Natural killer cell treated with Interleukin-12 subunit alpha and Interleukin-12 subunit beta and Interleukin-15 and Interleukin-18, amount 100 ng/mL, for 72 hours (primary cell): ENCODE measurements at regions not wholly inside any gene's neighbourhood (a gene's known extent, or its start where the extent isn't known, plus 50 kb on each side); places are given as distances from the start of the nearest gene placed in this dataset.

Experiments
- ATAC-seq, 2 donors: fragments of 150-1000 bp; cut with Tn5 transposase in 1 of 2; sonication (Bioruptor Pico), chemical (Tn5 transposase) in 1 of 2; 2 replicates each; pipeline ENCODE4 v1.10.0; 2021
- DNase-seq: peaks from one replicate; pipeline ENCODE4 v3.0.0; 2022; ENCODE audit warnings: low spot score
- H3K27ac Mint-ChIP-seq, 2 donors: 1 replicate in 1 of 2; 2 replicates in 1 of 2; pipeline ENCODE4 v1.8.0; 2022; ENCODE audit warnings: mixed read lengths in 2 of 2, mild to moderate bottlenecking in 1 of 2, moderate library complexity in 1 of 2
- H3K27me3 Mint-ChIP-seq, 2 donors: 1 replicate in 1 of 2; 2 replicates in 1 of 2; pipeline ENCODE4 v1.8.0; 2022; ENCODE audit warnings: mixed read lengths in 2 of 2
- H3K36me3 Mint-ChIP-seq: one replicate; pipeline ENCODE4 v1.8.0; 2022; ENCODE audit warnings: mixed read lengths
- H3K4me1 Mint-ChIP-seq, 2 donors: 1 replicate in 1 of 2; 2 replicates in 1 of 2; pipeline ENCODE4 v1.8.0; 2022; ENCODE audit warnings: low read depth in 2 of 2, mixed read lengths in 2 of 2, mild to moderate bottlenecking in 1 of 2
- H3K4me3 Mint-ChIP-seq: one replicate; pipeline ENCODE4 v1.8.0; 2022; ENCODE audit warnings: mixed read lengths
- H3K9me3 Mint-ChIP-seq: 2 replicates; pipeline ENCODE4 v1.8.0; 2022; ENCODE audit warnings: mixed read lengths

GRCh38 chr2:81600088-81600487, 1295.5 kb upstream of the LRRTM1 start:
- H3K36me3 Mint-ChIP-seq = no peaks in the 10 kb centered on the region
- no peak for DNase-seq
- no peak overlapping the region for H3K4me3 Mint-ChIP-seq
- no peaks in the 10 kb centered on the region for H3K27me3 Mint-ChIP-seq
- H3K4me1 Mint-ChIP-seq = no peaks in the 10 kb centered on the region
- peaks cover 27% of the 10 kb centered on the region for H3K9me3 Mint-ChIP-seq
- H3K27ac Mint-ChIP-seq = no peak overlapping the region
- ATAC-seq = no peak

DNA sequence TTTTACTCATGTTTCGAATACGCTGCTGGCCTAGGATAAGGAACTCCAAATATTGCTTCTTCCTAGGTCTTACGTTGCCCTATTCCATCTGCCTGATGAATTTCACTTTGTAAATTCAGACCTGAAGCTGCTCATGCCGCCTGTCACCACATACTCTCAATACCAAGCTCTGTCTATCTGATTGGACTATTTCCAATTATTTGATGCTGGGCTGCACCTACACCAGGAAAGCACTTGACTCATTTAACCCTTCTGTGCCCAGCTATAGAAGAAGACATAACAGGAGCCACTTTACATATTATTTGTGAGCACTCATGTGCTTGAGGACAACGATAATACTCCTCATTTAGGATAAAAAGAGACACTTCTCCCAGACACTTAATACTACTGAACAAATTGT, 1293.9 kb upstream of the LRRTM1 start:
- H3K36me3 Mint-ChIP-seq = no peaks in the 10 kb centered on the region
- no peak for ATAC-seq
- H3K4me1 Mint-ChIP-seq = no peaks in the 10 kb centered on the region
- H3K27me3 Mint-ChIP-seq = no peaks in the 10 kb centered on the region
- no peak for DNase-seq
- H3K27ac Mint-ChIP-seq = no peak overlapping the region
- H3K4me3 Mint-ChIP-seq = no peak overlapping the region
- H3K9me3 Mint-ChIP-seq = peaks cover 26% of the 10 kb centered on the region

DNA sequence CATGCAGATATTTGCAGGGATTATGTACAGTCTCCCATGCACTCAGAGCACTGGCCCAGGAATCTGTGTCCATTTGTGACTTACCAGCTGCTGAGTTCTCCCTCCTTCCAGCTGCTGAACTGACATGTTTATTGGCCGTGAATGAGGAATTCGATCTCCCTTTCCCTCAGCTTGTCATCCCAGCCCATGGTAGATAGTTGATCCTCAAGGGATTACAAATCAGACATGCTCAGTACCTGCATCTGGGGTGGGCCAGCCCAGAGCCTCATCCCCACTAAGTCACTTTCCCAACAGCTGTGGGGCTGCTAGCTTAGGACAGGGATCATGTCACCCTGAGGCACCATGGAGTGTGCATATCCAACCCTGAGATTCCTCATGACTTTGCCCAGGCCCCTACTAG, 1284.9 kb upstream of the LRRTM1 start:
- Mint-ChIP-seq H3K36me3 (peaks cover 5% of the 10 kb centered on the region), H3K9me3 (peaks cover 8% of the 10 kb centered on the region), H3K27ac (no peak overlapping the region), H3K27me3 (no peaks in the 10 kb centered on the region), H3K4me3 (no peak overlapping the region), H3K4me1 (no peaks in the 10 kb centered on the region)
- no peak for ATAC-seq
- no peak for DNase-seq

DNA sequence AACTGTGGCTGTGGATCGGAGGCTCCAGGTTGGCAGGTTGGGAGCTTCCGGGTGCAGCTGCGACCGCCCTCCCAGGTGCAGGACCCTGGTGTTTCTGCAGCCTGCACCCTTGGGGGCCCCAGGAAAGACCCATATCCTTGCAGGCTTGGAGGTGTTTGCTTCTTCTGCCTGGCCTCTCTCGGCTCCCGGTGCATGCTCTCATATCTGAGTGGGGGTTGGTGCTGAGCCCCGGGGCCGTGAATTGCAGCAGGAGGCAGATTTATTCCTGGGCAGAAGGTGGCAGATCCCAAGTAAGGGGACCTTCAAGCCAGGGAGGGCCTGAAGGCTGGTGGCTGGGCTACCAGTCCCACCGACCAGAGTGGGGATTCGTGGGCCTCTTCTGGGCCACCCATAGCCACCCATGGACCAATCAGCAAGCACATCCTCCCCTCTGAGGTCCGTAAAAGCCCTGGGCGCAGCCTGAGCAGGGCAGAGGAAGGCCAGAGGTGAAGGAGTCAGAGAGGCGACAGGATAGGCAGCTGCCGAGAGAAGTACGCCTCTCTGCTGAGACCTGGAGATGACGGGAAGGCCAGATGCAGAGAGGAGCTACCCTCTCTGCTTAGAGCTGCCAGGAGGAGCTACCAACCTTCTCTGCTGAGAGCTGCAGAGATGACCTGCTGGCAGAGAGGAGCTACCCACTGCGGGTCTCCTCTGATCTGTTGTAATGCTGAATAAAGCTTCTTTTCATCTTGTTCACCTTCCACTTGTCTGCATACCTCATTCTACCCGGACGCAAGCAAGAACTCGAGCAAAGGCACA, 1279.0 kb upstream of the LRRTM1 start:
- DNase-seq (no peak), ATAC-seq (no peak)
- Mint-ChIP-seq H3K27ac (no peak overlapping the region), H3K4me3 (no peak overlapping the region), H3K27me3 (no peaks in the 10 kb centered on the region), H3K36me3 (peaks cover 16% of the 10 kb centered on the region), H3K4me1 (no peaks in the 10 kb centered on the region), H3K9me3 (peaks cover 19% of the 10 kb centered on the region)

GRCh38 chr2:81576713-81577112, 1272.2 kb upstream of the LRRTM1 start:
- no peak overlapping the region for H3K4me3 Mint-ChIP-seq
- ATAC-seq (no peak), DNase-seq (no peak)
- H3K36me3 Mint-ChIP-seq = peaks cover 6% of the 10 kb centered on the region
- no peaks in the 10 kb centered on the region for H3K4me1 Mint-ChIP-seq
- H3K27ac Mint-ChIP-seq = no peak overlapping the region
- peaks cover 26% of the 10 kb centered on the region for H3K9me3 Mint-ChIP-seq
- H3K27me3 Mint-ChIP-seq = no peaks in the 10 kb centered on the region

- H3K4me1 Mint-ChIP-seq = no peaks in the 10 kb centered on the region
- DNase-seq = no peak
- H3K4me3 Mint-ChIP-seq = no peak overlapping the region
- peaks cover 5% of the 10 kb centered on the region for H3K9me3 Mint-ChIP-seq
- no peak for ATAC-seq
- H3K27me3 Mint-ChIP-seq = no peaks in the 10 kb centered on the region
- H3K27ac Mint-ChIP-seq = no peak overlapping the region
- H3K36me3 Mint-ChIP-seq = peaks cover 12% of the 10 kb centered on the region
These were observed 1246.6 kb upstream of the LRRTM1 start for GRCh38 chr2:81551040-81551634.

DNA sequence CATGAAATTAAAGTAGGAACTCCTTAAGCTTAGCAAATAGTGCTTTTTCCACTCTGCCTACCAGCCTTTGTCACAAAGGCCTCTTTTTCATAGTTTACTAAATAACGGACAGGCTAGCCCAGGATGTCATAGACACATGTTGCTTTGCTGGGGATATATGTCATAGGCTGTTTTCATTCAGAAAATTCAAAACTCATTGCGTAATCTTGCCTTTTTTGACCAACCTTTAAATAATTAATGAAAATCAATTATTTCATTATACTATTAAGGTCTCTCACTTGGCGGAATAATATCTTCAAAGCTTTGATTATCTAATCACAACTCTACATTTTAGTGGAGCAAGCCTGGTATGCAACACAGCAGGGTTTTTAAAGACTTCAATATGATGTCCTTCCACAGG, 1245.7 kb upstream of the LRRTM1 start:
- DNase-seq = no peak

GRCh38 chr2:81549646-81550045, 1245.1 kb upstream of the LRRTM1 start:
- peaks cover 12% of the 10 kb centered on the region for H3K36me3 Mint-ChIP-seq
- H3K9me3 Mint-ChIP-seq = peaks cover 5% of the 10 kb centered on the region
- no peak for DNase-seq
- H3K27ac Mint-ChIP-seq = no peak overlapping the region
- no peak for ATAC-seq
- no peak overlapping the region for H3K4me3 Mint-ChIP-seq
- no peaks in the 10 kb centered on the region for H3K27me3 Mint-ChIP-seq
- H3K4me1 Mint-ChIP-seq = no peaks in the 10 kb centered on the region

More for the DNA sequence above, 1245.7 kb upstream of the LRRTM1 start:
- no peak for ATAC-seq
- Mint-ChIP-seq H3K4me1 (no peaks in the 10 kb centered on the region), H3K4me3 (no peak overlapping the region), H3K36me3 (peaks cover 12% of the 10 kb centered on the region), H3K27ac (no peak overlapping the region), H3K27me3 (no peaks in the 10 kb centered on the region), H3K9me3 (peaks cover 5% of the 10 kb centered on the region)

GRCh38 chr2:81545626-81546025, 1241.1 kb upstream of the LRRTM1 start:
- no peaks in the 10 kb centered on the region for H3K4me1 Mint-ChIP-seq
- H3K27ac Mint-ChIP-seq = no peak overlapping the region
- H3K9me3 Mint-ChIP-seq = peaks cover 2% of the 10 kb centered on the region
- H3K27me3 Mint-ChIP-seq = no peaks in the 10 kb centered on the region
- no peak overlapping the region for H3K4me3 Mint-ChIP-seq
- ATAC-seq = no peak
- no peaks in the 10 kb centered on the region for H3K36me3 Mint-ChIP-seq
- DNase-seq = no peak

DNA sequence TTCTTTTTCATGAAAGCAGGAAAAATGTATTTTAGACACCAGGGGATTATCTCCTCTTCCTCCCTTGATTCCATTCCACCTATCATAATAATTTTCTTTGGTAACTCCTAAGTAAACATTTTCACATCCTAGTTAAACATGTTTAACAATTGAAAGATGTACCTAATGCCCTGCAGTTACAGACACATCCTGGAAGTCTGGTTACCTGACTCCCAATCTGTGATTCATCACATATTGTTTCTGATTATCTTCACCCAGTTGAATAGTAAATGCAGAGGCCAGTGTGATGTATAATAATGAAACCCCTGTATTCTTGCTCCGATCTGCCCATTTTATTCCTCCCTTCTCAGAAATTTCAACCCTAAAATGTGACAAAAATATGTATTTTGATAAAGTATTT, 1237.6 kb upstream of the LRRTM1 start:
- H3K9me3 Mint-ChIP-seq = peaks cover 10% of the 10 kb centered on the region
- H3K4me3 Mint-ChIP-seq = no peak overlapping the region
- no peak overlapping the region for H3K27ac Mint-ChIP-seq
- no peaks in the 10 kb centered on the region for H3K27me3 Mint-ChIP-seq
- H3K4me1 Mint-ChIP-seq = no peaks in the 10 kb centered on the region
- H3K36me3 Mint-ChIP-seq = peaks cover 4% of the 10 kb centered on the region
- DNase-seq = no peak
- no peak for ATAC-seq

- no peak overlapping the region for H3K4me3 Mint-ChIP-seq
- H3K4me1 Mint-ChIP-seq = no peaks in the 10 kb centered on the region
- peaks cover 25% of the 10 kb centered on the region for H3K9me3 Mint-ChIP-seq
- H3K36me3 Mint-ChIP-seq = peaks cover 7% of the 10 kb centered on the region
- DNase-seq (no peak), ATAC-seq (no peak)
- H3K27ac Mint-ChIP-seq = no peak overlapping the region
- H3K27me3 Mint-ChIP-seq = no peaks in the 10 kb centered on the region
These were observed 1225.4 kb upstream of the LRRTM1 start for GRCh38 chr2:81529944-81530343.

GRCh38 chr2:81528852-81529480, 1224.4 kb upstream of the LRRTM1 start:
- no peak for ATAC-seq
- Mint-ChIP-seq H3K36me3 (peaks cover 15% of the 10 kb centered on the region), H3K4me1 (no peaks in the 10 kb centered on the region), H3K9me3 (peaks cover 33% of the 10 kb centered on the region), H3K27ac (no peak overlapping the region), H3K4me3 (no peak overlapping the region), H3K27me3 (no peaks in the 10 kb centered on the region)
- DNase-seq = no peak

DNA sequence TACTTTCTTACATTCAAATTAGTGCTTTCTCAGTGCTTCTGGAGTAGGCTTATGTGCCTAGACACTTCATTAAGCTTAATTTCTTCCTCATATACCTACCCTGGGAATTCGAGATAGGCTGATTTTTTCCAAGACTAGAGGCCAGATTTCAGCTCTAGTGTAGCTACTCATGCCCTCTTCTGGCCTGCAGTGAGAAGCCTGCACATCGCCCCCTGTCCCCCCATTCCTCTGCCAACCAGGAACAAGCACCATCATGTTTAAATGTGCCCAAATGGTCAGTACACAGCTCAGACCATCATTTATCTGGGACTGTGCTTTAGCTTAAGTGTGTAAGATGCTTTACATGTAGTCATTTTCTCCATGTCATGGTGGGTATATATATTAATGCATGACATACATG, 1218.8 kb upstream of the LRRTM1 start:
- Mint-ChIP-seq H3K36me3 (peaks cover 20% of the 10 kb centered on the region), H3K27ac (no peak overlapping the region), H3K4me1 (no peaks in the 10 kb centered on the region), H3K27me3 (no peaks in the 10 kb centered on the region), H3K9me3 (peaks cover 33% of the 10 kb centered on the region), H3K4me3 (no peak overlapping the region)
- ATAC-seq = no peak
- DNase-seq = no peak

DNA sequence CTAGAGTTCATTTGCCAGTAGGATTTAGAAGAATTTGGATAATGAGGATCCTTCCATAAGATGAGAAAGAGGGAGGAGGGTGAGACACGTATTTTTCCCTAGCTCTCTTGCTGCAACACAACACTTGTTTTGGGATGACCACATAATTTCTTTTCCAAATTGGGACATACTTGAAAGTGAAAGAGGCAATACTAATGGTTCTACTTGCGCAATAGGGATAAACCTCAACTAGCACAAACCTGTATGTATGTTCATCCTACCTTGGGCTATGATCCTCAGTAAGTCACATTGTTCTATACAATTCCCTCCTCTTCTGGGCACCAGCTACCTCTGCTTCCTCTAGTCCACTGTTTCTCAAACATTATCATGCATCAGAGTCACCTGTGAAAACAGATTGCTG, 1208.8 kb upstream of the LRRTM1 start:
- Mint-ChIP-seq H3K36me3 (no peaks in the 10 kb centered on the region), H3K27me3 (no peaks in the 10 kb centered on the region), H3K4me1 (no peaks in the 10 kb centered on the region), H3K27ac (no peak overlapping the region), H3K4me3 (no peak overlapping the region), H3K9me3 (peaks cover 7% of the 10 kb centered on the region)
- no peak for ATAC-seq
- DNase-seq = no peak
